Iris pigment epithelial cell (primary cell): ENCODE measurements at regions not wholly inside any gene's neighbourhood (a gene's known extent, or its start where the extent isn't known, plus 50 kb on each side); places are given as distances from the start of the nearest gene placed in this dataset.

Experiments used
- DNase-seq: peaks from one replicate; pipeline ENCODE4 v3.0.0-alpha.2; 2011; ENCODE audit warnings: low read depth

DNA sequence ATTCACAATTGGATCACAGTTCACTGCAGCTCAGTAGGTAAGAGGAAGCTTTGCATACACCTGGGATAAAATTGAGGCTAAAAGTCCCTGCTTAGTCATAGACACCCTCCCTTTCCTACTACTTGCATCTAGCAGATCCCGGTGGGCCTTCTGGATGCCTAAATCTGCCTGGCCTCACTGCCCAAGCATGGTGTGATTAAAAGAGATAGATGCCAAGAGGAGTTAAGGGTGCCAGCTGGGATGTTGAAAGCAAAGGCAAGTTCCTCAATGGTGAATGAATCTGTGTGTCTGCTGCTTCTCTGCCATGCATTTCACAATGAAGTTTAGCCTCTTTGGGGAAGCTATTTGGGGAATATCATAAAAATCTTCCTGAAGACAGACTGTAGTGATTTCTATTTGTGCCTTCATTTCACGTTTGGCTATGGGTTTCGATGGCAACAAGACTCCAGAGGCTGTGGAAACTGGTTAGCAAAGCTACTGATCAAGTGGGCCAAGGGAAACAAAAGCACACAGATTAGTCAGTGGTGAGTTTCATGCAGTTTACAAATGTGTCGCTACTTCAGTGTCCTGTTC lies 534.0 kb downstream of the ANKRD50 start:
- peak; percentile 55 for DNase-seq

GRCh38 chr4:124179506-124180186 lies 532.9 kb downstream of the ANKRD50 start:
- DNase-seq: no peak

DNA sequence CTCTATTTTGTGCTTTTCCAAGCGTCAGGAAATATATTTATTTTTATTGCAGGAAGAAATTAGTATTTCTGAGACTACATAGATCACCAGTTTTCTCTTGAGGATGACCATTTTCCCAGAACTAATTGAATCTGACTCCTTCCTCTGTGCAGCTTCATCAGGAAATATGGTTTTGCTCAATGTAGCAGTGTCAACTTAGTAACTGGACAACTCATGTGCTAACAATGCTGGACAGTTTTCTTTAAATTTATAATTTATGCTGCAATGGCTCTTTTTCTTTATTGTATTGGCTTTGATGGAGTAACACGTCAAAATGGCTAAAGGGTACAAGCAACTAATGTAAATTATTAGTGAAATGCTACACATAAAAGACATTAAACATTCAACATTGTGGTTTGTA lies 531.5 kb downstream of the ANKRD50 start:
- DNase-seq: peak; percentile 48

DNA sequence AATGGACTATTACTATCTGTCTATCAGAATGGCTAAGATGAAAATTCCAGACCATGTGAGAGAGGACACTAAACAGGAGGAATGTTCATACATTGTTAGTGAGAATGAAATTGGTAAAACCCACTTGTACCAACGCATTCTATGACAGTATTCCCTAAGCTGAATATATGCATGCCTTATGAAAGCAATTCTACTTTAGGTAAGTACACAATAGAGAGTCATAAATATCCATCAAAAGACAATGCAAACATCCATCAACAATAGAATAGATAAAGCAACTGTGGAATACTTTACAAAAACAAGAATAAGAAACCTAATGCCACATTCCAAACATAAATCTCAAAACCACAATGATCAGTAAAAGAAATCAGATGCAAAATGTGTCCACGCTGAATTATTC lies 529.3 kb downstream of the ANKRD50 start:
- no peak for DNase-seq

GRCh38 chr4:124183926-124184325 lies 528.6 kb downstream of the ANKRD50 start:
- peak; percentile 85 for DNase-seq

DNA sequence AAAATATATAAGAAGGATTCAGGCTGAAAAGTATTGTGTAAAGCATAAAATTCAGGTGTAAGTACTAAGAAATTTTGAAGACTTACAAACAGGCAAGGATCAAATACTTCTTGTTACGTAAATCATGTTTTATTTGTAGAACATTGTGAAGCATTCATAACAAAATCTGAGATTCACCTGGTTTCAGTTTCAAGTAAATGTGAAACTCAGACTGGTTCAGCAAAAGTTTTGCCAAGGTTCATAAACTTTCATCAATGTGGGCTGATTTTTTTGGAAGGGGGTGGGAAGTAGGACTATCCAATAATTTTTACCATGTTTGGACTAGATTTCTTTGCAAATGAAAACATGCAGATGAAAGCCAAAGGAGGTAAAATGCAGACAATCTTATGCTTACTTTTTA lies 527.7 kb downstream of the ANKRD50 start:
- no peak for DNase-seq

GRCh38 chr4:124188595-124188994 lies 523.9 kb downstream of the ANKRD50 start:
- DNase-seq: no peak

- peak; percentile 61 for DNase-seq
These were observed 523.0 kb downstream of the ANKRD50 start for GRCh38 chr4:124189545-124189944.

- no peak for DNase-seq
These were observed 521.2 kb downstream of the ANKRD50 start for GRCh38 chr4:124191329-124191728.

DNA sequence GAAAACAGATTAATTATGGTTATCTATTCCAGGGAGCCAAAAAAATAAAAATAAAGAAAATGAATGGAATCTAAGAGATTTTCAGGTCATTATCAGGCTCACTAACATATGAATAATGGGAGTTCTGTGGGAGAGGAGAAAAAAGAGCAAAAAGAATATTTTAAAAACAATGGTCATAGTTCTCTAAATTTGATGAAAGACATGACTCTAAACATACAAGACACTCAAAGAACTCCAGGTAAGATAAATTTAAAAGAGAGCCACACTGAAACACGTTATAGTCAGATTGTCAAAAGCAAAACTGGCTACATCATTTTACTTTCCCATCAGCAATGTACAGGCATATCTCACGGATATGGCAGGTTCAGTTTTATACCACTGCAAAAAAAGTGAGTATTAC lies 520.0 kb downstream of the ANKRD50 start:
- no peak for DNase-seq

DNA sequence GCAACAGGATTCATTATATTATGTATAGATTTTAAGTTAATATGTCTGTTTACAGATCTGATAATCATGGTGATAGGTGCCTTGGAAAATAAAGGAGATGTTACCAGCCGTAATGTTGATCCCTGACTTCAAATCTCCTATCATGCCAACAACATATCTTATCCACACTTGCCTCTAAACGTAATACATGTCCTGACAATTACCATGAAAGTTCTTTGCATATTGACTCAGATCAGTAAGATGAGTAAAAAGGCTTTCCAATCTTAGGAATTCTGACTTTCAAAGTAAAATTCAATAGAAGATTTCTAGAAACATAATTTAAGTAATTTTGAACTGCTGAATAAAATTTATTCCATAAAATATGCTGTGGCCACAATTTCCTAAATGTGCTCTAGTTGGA lies 513.3 kb downstream of the ANKRD50 start:
- no peak for DNase-seq

- DNase-seq: peak; percentile 72
These were observed 512.8 kb downstream of the ANKRD50 start for GRCh38 chr4:124199755-124200154.

GRCh38 chr4:124201636-124202035 lies 510.9 kb downstream of the ANKRD50 start:
- DNase-seq: no peak

DNA sequence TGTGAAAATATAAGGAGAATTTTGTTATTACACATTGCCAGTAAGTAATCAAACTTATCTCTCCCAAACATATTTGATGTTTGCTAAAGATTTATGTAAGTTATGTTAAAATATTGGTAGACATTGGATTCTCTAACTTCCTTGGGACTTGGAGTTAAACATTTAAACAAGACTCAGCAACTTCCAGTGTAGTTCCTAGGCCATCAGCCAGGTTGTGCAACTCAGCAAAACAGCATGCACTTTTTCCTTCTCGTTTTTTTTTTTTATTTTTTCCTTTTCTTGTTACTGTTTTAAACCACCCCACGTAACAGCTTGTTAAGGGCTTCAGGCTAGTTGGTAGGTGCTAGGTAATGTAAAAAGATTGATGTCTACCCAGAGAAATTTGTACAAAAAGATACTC lies 510.4 kb downstream of the ANKRD50 start:
- DNase-seq: peak; percentile 76

DNA sequence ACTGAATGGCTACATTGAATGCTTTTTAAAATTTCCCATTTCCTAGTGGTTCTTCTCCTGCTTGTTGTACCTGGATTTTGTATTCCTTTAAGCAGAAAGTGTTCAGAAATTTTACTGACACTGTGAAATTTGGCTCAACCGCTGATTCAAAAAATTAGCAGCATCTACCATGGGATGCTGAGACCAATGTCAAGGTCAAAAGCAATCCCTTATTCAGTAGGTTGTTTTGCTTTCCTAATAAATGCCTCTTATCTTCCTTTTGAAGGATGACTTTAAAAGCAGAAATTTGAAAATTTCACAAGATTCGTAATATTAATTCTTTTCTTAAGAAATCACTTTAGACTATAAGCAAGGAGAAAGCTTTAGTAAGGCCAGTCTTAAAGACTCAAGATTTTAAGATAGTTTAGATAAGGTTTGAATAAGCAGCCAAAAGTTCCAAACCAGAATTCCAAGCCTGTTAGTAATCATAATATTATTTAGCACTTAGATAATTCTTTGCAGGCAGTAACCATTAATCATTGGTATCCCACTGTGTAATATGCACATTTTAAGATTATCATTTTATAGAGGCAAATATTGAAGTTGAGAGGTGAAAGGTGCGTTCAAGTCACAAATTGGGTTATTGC lies 508.8 kb downstream of the ANKRD50 start:
- peak; percentile 86 for DNase-seq

DNA sequence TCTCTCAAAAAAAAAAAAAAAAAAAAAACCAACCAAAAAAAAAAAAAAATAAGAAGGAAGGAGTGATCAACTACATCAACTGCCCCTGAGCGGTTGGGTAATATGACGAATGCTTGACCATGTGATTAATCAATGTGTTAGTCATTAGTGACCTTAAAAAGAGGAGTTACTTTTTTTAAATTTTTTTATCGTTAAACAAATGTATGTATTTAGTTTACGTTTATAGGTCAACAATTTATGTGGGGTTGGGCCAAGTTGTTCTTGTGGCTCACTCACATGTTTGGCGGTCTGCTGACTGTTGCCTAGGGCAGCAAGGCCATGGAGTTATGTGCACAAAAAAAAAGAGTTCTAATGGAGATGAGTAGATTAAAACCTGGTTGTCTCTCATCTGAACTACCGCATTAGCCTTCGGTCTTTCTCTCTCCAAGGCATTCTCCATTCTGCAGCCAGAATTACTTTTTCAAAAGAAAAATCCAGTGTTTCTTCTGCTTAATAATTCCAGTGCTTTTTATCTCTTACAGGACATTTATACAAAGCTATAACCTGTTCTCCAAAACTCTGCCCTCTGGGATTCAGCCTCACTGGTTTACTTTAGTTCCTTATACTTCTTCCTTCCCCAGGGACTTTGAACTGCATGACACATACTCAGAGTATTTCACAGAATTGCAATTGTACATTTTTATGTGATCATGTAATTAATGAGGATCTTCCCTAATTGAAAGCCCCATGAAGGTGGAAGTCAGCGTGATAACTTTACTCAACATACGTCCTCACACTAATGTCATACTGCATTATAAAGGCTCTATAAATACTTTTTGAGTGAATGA lies 505.5 kb downstream of the ANKRD50 start:
- peak; percentile 55 for DNase-seq

DNA sequence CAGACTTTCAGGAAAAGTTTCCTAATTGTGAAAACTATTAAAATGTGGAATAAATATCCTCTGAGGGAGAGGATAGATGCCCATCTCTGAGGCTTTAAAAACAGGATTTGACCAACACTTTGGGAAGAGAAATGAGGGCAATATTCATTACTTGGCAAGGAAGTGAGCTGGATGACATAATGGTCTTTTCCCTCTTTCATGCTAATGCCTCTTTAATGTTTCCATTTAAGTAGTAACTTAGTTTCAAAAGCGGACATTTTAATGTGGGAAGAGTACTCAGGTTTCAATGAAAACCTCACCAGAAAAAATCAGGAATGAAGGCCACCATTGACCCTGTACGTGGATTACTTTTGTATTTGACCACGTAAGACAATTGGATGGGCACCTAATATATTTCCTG lies 503.3 kb downstream of the ANKRD50 start:
- DNase-seq: no peak

- no peak for DNase-seq
These were observed 502.9 kb downstream of the ANKRD50 start for GRCh38 chr4:124209626-124210025.

DNA sequence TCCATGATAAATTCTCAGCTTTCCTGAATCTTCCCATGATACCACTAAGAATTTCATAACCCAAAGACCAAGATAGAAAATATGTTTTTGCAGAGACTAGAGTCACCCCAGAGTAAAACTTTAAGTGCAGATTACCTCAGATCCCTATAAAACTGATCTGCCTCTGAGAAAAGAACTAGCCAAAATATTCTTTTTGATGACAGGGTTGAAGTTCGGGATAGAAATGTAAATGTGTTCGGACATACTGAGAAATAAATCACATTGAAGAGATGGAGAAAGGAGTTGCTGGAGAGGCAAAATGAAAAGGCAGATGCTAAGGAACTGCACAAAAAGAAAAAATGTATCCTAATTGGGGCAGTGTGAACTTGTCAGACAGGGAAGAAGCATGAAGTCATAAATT lies 501.8 kb downstream of the ANKRD50 start:
- no peak for DNase-seq

GRCh38 chr4:124212815-124213630 lies 499.5 kb downstream of the ANKRD50 start:
- peak; percentile 50 for DNase-seq

DNA sequence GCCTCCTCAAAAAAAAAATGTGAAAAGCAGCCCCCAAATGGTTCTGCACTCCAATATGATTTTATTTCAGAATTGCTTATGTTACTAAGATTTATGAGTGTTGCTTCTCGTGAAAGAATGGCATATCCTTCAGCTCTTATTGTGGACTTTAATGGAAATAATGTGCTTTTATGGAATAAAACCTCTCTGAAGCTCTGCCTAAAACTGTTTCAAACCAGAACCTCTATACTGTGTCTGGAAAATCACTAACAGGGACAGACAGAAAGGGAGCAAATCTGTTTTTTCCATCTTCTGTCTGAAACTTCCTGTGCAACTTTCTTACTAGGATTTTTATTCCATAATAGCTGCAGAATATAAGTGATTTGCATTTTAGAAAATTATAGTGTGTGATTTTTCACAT lies 493.1 kb downstream of the ANKRD50 start:
- no peak for DNase-seq

DNA sequence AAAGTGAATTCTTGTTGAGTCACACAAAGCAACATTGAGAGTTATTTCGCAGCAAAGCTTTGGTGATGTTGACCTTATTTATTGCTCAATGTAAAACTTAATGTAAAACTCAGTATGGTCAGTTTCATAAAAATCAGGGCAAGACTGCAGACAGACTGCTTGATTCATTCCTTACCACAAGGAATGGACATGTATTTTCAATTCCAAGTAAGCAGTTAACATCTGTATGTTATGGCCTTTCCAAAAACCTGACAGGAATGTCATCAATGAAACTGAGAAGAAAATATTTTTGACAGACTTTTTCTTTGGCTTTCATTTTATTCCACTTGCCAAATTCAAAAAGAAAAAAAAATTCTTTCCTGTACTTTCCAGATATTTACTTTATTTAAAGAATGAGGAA lies 488.3 kb downstream of the ANKRD50 start:
- no peak for DNase-seq
